ENCODE measurements at regions not wholly inside any gene's neighbourhood (a gene's known extent, or its start where the extent isn't known, plus 50 kb on each side); places are given as distances from the start of the nearest gene placed in this dataset.

- DNase-seq = no peak
Observed at GRCh38 chr2:6211236-6211635, 519.1 kb downstream of the SOX11 start.

- no peak for DNase-seq
Observed at GRCh38 chr2:6212491-6212890, 520.3 kb downstream of the SOX11 start.

- DNase-seq = no peak
Observed at GRCh38 chr2:6213056-6213780, 521.0 kb downstream of the SOX11 start.

- DNase-seq = no peak
Observed at GRCh38 chr2:6214471-6214870, 522.3 kb downstream of the SOX11 start.

GRCh38 chr2:6215053-6215452 is 522.9 kb downstream of the SOX11 start:
- no peak for DNase-seq

GRCh38 chr2:6216234-6216633 is 524.0 kb downstream of the SOX11 start:
- DNase-seq = no peak

GRCh38 chr2:6218926-6219325 is 526.7 kb downstream of the SOX11 start:
- DNase-seq = no peak

GRCh38 chr2:6219906-6220305 is 527.7 kb downstream of the SOX11 start:
- DNase-seq = no peak

- DNase-seq = no peak
Observed at GRCh38 chr2:6222296-6222695, 530.1 kb downstream of the SOX11 start.

- DNase-seq = no peak
Observed at GRCh38 chr2:6224267-6224666, 532.1 kb downstream of the SOX11 start.

- no peak for DNase-seq
Observed at GRCh38 chr2:6228251-6228650, 536.1 kb downstream of the SOX11 start.

GRCh38 chr2:6231166-6231565 is 539.0 kb downstream of the SOX11 start:
- no peak for DNase-seq

- DNase-seq = no peak
Observed at GRCh38 chr2:6233993-6234392, 541.8 kb downstream of the SOX11 start.

- no peak for DNase-seq
Observed at GRCh38 chr2:6234702-6235101, 542.5 kb downstream of the SOX11 start.

- no peak for DNase-seq
Observed at GRCh38 chr2:6236317-6236716, 544.1 kb downstream of the SOX11 start.

- DNase-seq = no peak
Observed at GRCh38 chr2:6237039-6237660, 545.0 kb downstream of the SOX11 start.

GRCh38 chr2:6249557-6249956 is 557.4 kb downstream of the SOX11 start:
- no peak for DNase-seq

GRCh38 chr2:6254441-6254840 is 562.3 kb downstream of the SOX11 start:
- DNase-seq = peak; percentile 30

GRCh38 chr2:6264198-6264597 is 572.0 kb downstream of the SOX11 start:
- DNase-seq = no peak

GRCh38 chr2:6281524-6281923 is 584.2 kb downstream of the CMPK2 start:
- no peak for DNase-seq

GRCh38 chr2:6283259-6283658 is 582.4 kb downstream of the CMPK2 start:
- no peak for DNase-seq

GRCh38 chr2:6287406-6287805 is 578.3 kb downstream of the CMPK2 start:
- DNase-seq = no peak

- no peak for DNase-seq
Observed at GRCh38 chr2:6288791-6289190, 576.9 kb downstream of the CMPK2 start.
